NT2/D1 (cell line): ENCODE measurements at regions not wholly inside any gene's neighbourhood (a gene's known extent, or its start where the extent isn't known, plus 50 kb on each side); places are given as distances from the start of the nearest gene placed in this dataset.

ENCODE experiments used
- DNase-seq: peaks from one replicate; pipeline ENCODE4 v3.0.0-alpha.2; 2011; ENCODE audit warnings: low read depth, low spot score
- H3K27me3 ChIP-seq: 2 replicates; pipeline ENCODE4 v1.6.0; 2011; ENCODE audit warnings: mild to moderate bottlenecking; ENCODE audit not compliant: insufficient read length, insufficient read depth
- H3K36me3 ChIP-seq: 2 replicates; pipeline ENCODE4 v1.6.1; 2011; ENCODE audit warnings: mild to moderate bottlenecking, low read length, mixed read lengths; ENCODE audit not compliant: insufficient read depth, insufficient read length
- H3K4me1 ChIP-seq: 2 replicates; pipeline ENCODE4 v1.5.1; 2011; ENCODE audit not compliant: insufficient read depth, insufficient read length
- H3K4me3 ChIP-seq: 2 replicates; pipeline ENCODE4 v1.5.1; 2011; ENCODE audit warnings: low read depth; ENCODE audit not compliant: insufficient read length
- H3K9ac ChIP-seq: 2 replicates; pipeline ENCODE4 v1.6.0; 2011; ENCODE audit warnings: low read depth; ENCODE audit not compliant: insufficient read length
- H3K9me3 ChIP-seq: 2 replicates; pipeline ENCODE4 v1.5.1; 2011; ENCODE audit warnings: mild to moderate bottlenecking, low read length; ENCODE audit not compliant: insufficient read depth
- SUZ12 ChIP-seq: IDR thresholded peaks from 2 replicates; pipeline ENCODE4 v1.6.1; 2011; ENCODE audit not compliant: insufficient read length, insufficient read depth; ENCODE audit errors: extremely low read depth
- YY1 ChIP-seq: IDR thresholded peaks from 2 replicates; pipeline ENCODE4 v1.6.1; 2011; ENCODE audit not compliant: insufficient read length, insufficient read depth
- ZNF274 ChIP-seq: IDR thresholded peaks from 2 replicates; pipeline ENCODE4 v1.6.1; 2011; ENCODE audit warnings: mild to moderate bottlenecking, low read depth, low read length

- Histone ChIP-seq H3K36me3 (no peaks in the 10 kb centered on the region), H3K9ac (no peak overlapping the region), H3K27me3 (no peaks in the 10 kb centered on the region), H3K4me1 (no peaks in the 10 kb centered on the region), H3K4me3 (no peak overlapping the region), H3K9me3 (no peaks in the 10 kb centered on the region)
- no peak for TF ChIP-seq YY1
- no peak for TF ChIP-seq SUZ12
- no peak for TF ChIP-seq ZNF274
- no peak for DNase-seq
These were observed 420.4 kb upstream of the WWC1 start for GRCh38 chr5:167871091-167871490.

- Histone ChIP-seq H3K36me3 (no peaks in the 10 kb centered on the region), H3K9me3 (no peaks in the 10 kb centered on the region), H3K4me3 (no peak overlapping the region), H3K27me3 (no peaks in the 10 kb centered on the region), H3K9ac (no peak overlapping the region), H3K4me1 (no peaks in the 10 kb centered on the region)
- DNase-seq = no peak
- TF ChIP-seq ZNF274 (no peak), SUZ12 (no peak), YY1 (no peak)
These were observed 418.7 kb upstream of the WWC1 start for GRCh38 chr5:167872791-167873190.

GRCh38 chr5:167877114-167877722 is 414.2 kb upstream of the WWC1 start:
- no peak overlapping the region for H3K9ac ChIP-seq
- H3K9me3 ChIP-seq = no peaks in the 10 kb centered on the region
- no peaks in the 10 kb centered on the region for H3K27me3 ChIP-seq
- H3K4me1 ChIP-seq = no peaks in the 10 kb centered on the region
- no peak for DNase-seq
- TF ChIP-seq YY1 = no peak
- TF ChIP-seq SUZ12 = no peak
- H3K36me3 ChIP-seq = no peaks in the 10 kb centered on the region
- no peak overlapping the region for H3K4me3 ChIP-seq

GRCh38 chr5:167877924-167878323 is 413.5 kb upstream of the WWC1 start:
- TF ChIP-seq ZNF274 = no peak
- TF ChIP-seq YY1 = no peak
- TF ChIP-seq SUZ12 = no peak
- no peak overlapping the region for H3K4me3 ChIP-seq
- no peak for DNase-seq
- H3K36me3 ChIP-seq = no peaks in the 10 kb centered on the region
- H3K9ac ChIP-seq = no peak overlapping the region
- H3K9me3 ChIP-seq = no peaks in the 10 kb centered on the region
- H3K27me3 ChIP-seq = no peaks in the 10 kb centered on the region
- H3K4me1 ChIP-seq = no peaks in the 10 kb centered on the region

GRCh38 chr5:167880420-167880819 is 411.0 kb upstream of the WWC1 start:
- TF ChIP-seq YY1 (no peak), ZNF274 (no peak), SUZ12 (no peak)
- Histone ChIP-seq H3K36me3 (no peaks in the 10 kb centered on the region), H3K4me1 (no peaks in the 10 kb centered on the region), H3K9me3 (no peaks in the 10 kb centered on the region), H3K4me3 (no peak overlapping the region), H3K9ac (no peak overlapping the region), H3K27me3 (no peaks in the 10 kb centered on the region)
- no peak for DNase-seq

- H3K4me3 ChIP-seq = no peak overlapping the region
- H3K9ac ChIP-seq = no peak overlapping the region
- H3K36me3 ChIP-seq = no peaks in the 10 kb centered on the region
- H3K27me3 ChIP-seq = no peaks in the 10 kb centered on the region
- H3K9me3 ChIP-seq = no peaks in the 10 kb centered on the region
- H3K4me1 ChIP-seq = no peaks in the 10 kb centered on the region
- DNase-seq = no peak
- TF ChIP-seq SUZ12 (no peak), YY1 (no peak), ZNF274 (no peak)
These were observed 410.4 kb upstream of the WWC1 start for GRCh38 chr5:167881041-167881440.

DNA sequence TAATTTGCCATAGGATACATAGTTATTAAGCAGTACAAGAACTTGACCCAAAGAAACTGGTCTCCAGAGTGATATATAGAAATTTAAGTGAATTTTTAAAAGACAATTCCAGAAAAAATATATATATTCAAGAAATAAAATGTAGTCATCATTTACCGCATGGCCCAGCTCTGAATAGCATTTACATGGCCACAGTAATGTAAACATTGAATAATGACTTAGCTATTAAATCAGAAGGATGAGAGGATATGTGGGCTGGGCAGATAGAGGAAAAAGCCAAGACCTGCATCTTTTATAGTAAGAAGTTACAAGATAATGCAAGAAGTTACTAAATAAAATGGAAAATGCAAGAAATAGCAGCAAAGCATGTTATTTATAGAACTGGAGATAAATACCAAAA is 405.2 kb upstream of the WWC1 start:
- no peaks in the 10 kb centered on the region for H3K9me3 ChIP-seq
- no peak overlapping the region for H3K9ac ChIP-seq
- H3K4me3 ChIP-seq = no peak overlapping the region
- no peaks in the 10 kb centered on the region for H3K27me3 ChIP-seq
- TF ChIP-seq ZNF274 (no peak), YY1 (no peak), SUZ12 (no peak)
- H3K4me1 ChIP-seq = no peaks in the 10 kb centered on the region
- no peak for DNase-seq
- H3K36me3 ChIP-seq = no peaks in the 10 kb centered on the region

DNA sequence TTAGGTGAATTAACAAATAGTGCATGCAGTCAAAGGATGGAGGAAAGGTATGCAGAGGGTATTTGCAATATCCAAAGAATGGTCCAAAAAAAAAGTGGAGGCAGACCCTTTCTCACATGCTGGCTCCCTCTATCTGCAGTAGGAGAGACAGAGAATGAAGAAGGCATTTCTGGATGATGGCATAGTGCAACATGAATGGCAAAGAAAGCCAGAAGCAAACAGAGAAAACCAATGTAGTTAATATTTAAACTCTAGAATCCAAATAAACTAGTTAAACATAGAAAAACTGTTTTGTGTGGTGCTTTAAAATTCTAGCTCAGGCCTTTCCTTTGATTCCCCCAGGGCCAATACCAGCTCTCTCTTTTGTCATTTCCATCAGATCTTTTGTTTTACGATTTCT is 403.1 kb upstream of the WWC1 start:
- Histone ChIP-seq H3K9ac (no peak overlapping the region), H3K27me3 (no peaks in the 10 kb centered on the region), H3K4me3 (no peak overlapping the region), H3K4me1 (no peaks in the 10 kb centered on the region), H3K36me3 (no peaks in the 10 kb centered on the region), H3K9me3 (no peaks in the 10 kb centered on the region)
- no peak for DNase-seq
- TF ChIP-seq ZNF274 (no peak), YY1 (no peak), SUZ12 (no peak)
